GM20431 (cell line): ENCODE measurements at regions not wholly inside any gene's neighbourhood (a gene's known extent, or its start where the extent isn't known, plus 50 kb on each side); places are given as distances from the start of the nearest gene placed in this dataset.

Experiments used
- in situ Hi-C: fragments of 300-500 bp; cut with MseI, MboI; formaldehyde crosslinking; loops from one replicate; pipeline ENCODE4 v1.15.0; 2020; ENCODE audit warnings: low sequenced_read_pairs; ENCODE audit not compliant: unreplicated experiment

- in situ Hi-C loops, result no loop called here
Observed at GRCh38 chr11:16685914-16686313, 52.5 kb upstream of the C11orf58 start.

- in situ Hi-C loops, result no loop called here
Observed at GRCh38 chr11:16678466-16679116, 59.9 kb upstream of the C11orf58 start.

- in situ Hi-C loops, result no loop called here
Observed at GRCh38 chr11:16669799-16670415, 68.5 kb upstream of the C11orf58 start.

- in situ Hi-C loops, result no loop called here
Observed at GRCh38 chr11:16632295-16633200, 105.9 kb upstream of the C11orf58 start.

- in situ Hi-C loops, result no loop called here
Observed at GRCh38 chr11:16630651-16631050, 107.8 kb upstream of the C11orf58 start.

- in situ Hi-C loops, result loop anchor here (25.0 kb wide), 1 partner anchor 781 kb away; no protein-coding TSS in a partner anchor
Observed at GRCh38 chr11:16618431-16618830, 120.0 kb upstream of the C11orf58 start.

- in situ Hi-C loops, result loop anchor here (25.0 kb wide), 1 partner anchor 778 kb away; no protein-coding TSS in a partner anchor
Observed at GRCh38 chr11:16615480-16615879, 123.0 kb upstream of the C11orf58 start.

- in situ Hi-C loops, result loop anchor here (25.0 kb wide), 1 partner anchor 776 kb away; no protein-coding TSS in a partner anchor
Observed at GRCh38 chr11:16613512-16614381, 124.7 kb upstream of the C11orf58 start.

- in situ Hi-C loops, result loop anchor here (25.0 kb wide), 1 partner anchor 776 kb away; no protein-coding TSS in a partner anchor
Observed at GRCh38 chr11:16613262-16613511, 125.3 kb upstream of the C11orf58 start.

- in situ Hi-C loops, result loop anchor here (25.0 kb wide), 1 partner anchor 775 kb away; no protein-coding TSS in a partner anchor
Observed at GRCh38 chr11:16612566-16613261, 125.7 kb upstream of the C11orf58 start.

GRCh38 chr11:16611926-16612565 lies 126.4 kb upstream of the C11orf58 start:
- in situ Hi-C loops, result loop anchor here (25.0 kb wide), 1 partner anchor 775 kb away; no protein-coding TSS in a partner anchor

- in situ Hi-C loops, result loop anchor here (25.0 kb wide), 1 partner anchor 774 kb away; no protein-coding TSS in a partner anchor
Observed at GRCh38 chr11:16611401-16611921, 127.0 kb upstream of the C11orf58 start.

- in situ Hi-C loops, result loop anchor here (25.0 kb wide), 1 partner anchor 774 kb away; no protein-coding TSS in a partner anchor
Observed at GRCh38 chr11:16610738-16611388, 127.6 kb upstream of the C11orf58 start.

GRCh38 chr11:16610213-16610737 lies 128.2 kb upstream of the C11orf58 start:
- in situ Hi-C loops, result loop anchor here (25.0 kb wide), 1 partner anchor 773 kb away; no protein-coding TSS in a partner anchor

- in situ Hi-C loops, result loop anchor here (25.0 kb wide), 1 partner anchor 772 kb away; no protein-coding TSS in a partner anchor
Observed at GRCh38 chr11:16609769-16610168, 128.7 kb upstream of the C11orf58 start.

GRCh38 chr11:16607675-16608644 lies 130.5 kb upstream of the C11orf58 start:
- in situ Hi-C loops, result loop anchor here (25.0 kb wide), 1 partner anchor 771 kb away; no protein-coding TSS in a partner anchor
